Muscle of leg (tissue), 3 donors: ENCODE measurements at regions not wholly inside any gene's neighbourhood (a gene's known extent, or its start where the extent isn't known, plus 50 kb on each side); places are given as distances from the start of the nearest gene placed in this dataset.

ENCODE experiments used
- DNase-seq: peaks from one replicate; pipeline ENCODE4 v3.0.0; 2013
- H3K27ac ChIP-seq: one replicate; pipeline ENCODE4 v1.5.1; 2013; ENCODE audit warnings: mild to moderate bottlenecking, low read length, control low read depth
- H3K27me3 ChIP-seq: one replicate; pipeline ENCODE4 v1.6.1; 2013; ENCODE audit warnings: low read length; ENCODE audit not compliant: control insufficient read depth, insufficient read depth
- H3K36me3 ChIP-seq: one replicate; pipeline ENCODE4 v1.6.1; 2013; ENCODE audit warnings: low read length; ENCODE audit not compliant: control insufficient read depth, insufficient read depth
- H3K4me1 ChIP-seq: one replicate; pipeline ENCODE4 v1.6.1; 2013; ENCODE audit warnings: low read length; ENCODE audit not compliant: control insufficient read depth, insufficient read depth
- H3K4me3 ChIP-seq: one replicate; pipeline ENCODE4 v1.5.1; 2013; ENCODE audit warnings: low read length, control low read depth
- H3K9me3 ChIP-seq: replicated peaks from 2 replicates; pipeline ENCODE4 v1.6.1; 2013; ENCODE audit warnings: low read depth, low read length; ENCODE audit not compliant: control insufficient read depth
- WGBS: methylation state at CpG from one replicate; pipeline ENCODE4 v1.1.5; 2013; ENCODE audit warnings: missing lambda C conversion rate; ENCODE audit not compliant: insufficient coverage; 5-methylcytosine and 5-hydroxymethylcytosine counted together

DNA sequence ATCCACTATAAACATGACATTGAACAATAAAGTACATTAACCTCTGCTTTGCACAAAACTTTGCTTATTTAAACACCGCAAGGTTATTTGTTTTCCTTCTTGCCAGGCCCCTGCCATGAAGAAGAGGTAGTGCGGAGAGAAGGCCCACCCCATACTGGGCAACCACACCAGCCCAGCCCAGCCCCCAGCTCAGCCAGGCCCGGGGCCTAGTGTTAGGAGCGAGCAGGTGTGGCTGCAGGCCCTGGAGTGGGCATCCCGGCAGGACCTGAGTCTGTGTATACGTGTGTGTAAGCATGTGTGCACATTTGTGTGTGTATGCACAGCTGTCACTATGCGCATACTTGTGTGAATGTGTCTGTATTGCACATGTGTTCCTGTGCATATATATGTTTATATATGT lies 90.4 kb upstream of the MVB12B start:
- WGBS, result 87% methylated on average over 4 of the region's 7 CpGs
- DNase-seq, result no peak
- Histone ChIP-seq H3K36me3 (no peaks in the 10 kb centered on the region), H3K27ac (no peak overlapping the region), H3K9me3 (no peaks in the 10 kb centered on the region), H3K27me3 (peaks cover 2% of the 10 kb centered on the region), H3K4me3 (no peak overlapping the region), H3K4me1 (no peaks in the 10 kb centered on the region)

DNA sequence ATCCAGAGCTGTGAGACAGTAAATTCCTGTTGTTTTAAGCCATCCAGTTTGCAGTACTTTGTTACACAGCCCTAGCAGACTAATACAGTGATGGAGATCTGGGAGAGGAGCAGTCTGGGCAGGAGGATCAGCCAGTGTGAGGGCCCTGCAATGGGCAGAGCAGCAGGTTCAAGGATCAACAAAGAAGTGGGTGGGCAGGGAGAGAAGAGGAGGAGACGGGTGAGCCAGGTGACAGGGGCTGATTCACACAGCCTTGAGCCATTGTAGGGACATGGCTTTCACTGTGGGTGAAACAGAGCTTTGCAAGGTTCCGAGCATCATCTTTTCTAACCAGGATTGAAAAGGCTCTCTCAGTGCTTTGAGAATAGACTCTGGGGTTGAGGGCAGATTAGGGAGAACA lies 88.2 kb upstream of the MVB12B start:
- Histone ChIP-seq H3K9me3 (no peaks in the 10 kb centered on the region), H3K27me3 (no peaks in the 10 kb centered on the region), H3K4me1 (no peaks in the 10 kb centered on the region), H3K4me3 (no peak overlapping the region), H3K36me3 (no peaks in the 10 kb centered on the region), H3K27ac (no peak overlapping the region)
- no peak for DNase-seq
- WGBS, result 100% methylated on average over 2 of the region's 2 CpGs

DNA sequence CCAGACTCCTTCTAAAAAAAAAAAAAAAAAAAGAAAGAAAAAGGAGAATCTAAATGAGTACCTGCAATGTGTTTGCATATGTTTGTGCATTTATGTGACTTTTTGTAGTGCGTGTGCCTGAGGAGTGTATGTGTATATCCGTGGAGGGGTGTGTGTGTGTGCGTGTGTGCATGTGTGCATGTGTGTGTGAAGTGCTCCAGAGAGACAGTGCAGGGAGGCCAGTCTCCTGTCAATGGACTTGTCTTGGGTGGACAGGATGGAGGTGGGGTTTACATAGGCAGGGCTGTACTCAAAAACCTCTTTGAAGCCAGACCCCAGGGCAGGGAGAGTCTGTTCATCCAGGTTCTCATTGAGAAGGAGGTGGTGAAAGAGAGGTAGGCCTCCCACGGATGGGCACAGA lies 87.1 kb upstream of the MVB12B start:
- Histone ChIP-seq H3K4me1 (no peaks in the 10 kb centered on the region), H3K27me3 (no peaks in the 10 kb centered on the region), H3K36me3 (no peaks in the 10 kb centered on the region), H3K4me3 (no peak overlapping the region), H3K27ac (no peak overlapping the region), H3K9me3 (no peaks in the 10 kb centered on the region)
- 92% methylated on average over 4 of the region's 4 CpGs for WGBS
- no peak for DNase-seq

DNA sequence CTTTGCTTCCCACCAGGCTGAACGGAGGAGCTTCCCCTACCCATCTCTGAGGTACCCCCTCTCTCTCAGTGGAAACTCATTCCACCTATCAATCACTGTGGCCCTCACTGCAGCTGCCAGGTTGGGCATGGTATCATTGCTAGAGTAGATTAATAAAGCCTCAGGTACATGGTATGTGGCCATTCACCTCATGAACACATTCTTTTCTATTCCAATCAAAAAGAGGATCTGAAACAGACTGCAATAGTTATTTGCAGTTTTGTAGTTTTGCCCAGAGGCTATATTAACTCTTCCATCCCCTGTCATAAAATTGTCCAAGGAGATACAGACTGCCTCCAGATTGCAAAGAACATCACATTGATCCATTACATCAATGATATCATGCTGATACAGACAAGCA lies 85.8 kb upstream of the MVB12B start:
- Histone ChIP-seq H3K27ac (no peak overlapping the region), H3K27me3 (no peaks in the 10 kb centered on the region), H3K9me3 (no peaks in the 10 kb centered on the region), H3K4me1 (no peaks in the 10 kb centered on the region), H3K4me3 (no peak overlapping the region), H3K36me3 (no peaks in the 10 kb centered on the region)
- DNase-seq, result no peak
- no CpG with 5 or more reads among the region's 1 CpG for WGBS

DNA sequence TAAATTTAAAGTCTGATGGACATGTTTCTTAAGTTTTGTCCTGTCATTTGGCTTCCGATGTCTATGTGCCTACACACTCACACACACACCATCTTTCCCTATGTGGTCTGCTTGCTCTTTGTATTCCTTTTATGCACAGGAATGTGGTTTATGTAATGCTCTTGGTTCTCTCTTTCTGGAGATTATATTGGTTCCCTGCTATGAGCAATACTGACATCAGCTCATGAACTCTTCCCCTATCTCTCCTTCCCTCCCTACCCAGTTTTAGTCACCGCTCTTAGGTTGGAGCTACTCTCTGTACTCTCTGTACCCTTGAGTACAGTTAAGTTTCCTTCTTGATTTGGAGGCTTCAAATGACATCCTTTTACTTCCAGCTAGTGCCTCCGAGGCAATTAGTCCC lies 77.9 kb upstream of the MVB12B start:
- DNase-seq, result no peak

DNA sequence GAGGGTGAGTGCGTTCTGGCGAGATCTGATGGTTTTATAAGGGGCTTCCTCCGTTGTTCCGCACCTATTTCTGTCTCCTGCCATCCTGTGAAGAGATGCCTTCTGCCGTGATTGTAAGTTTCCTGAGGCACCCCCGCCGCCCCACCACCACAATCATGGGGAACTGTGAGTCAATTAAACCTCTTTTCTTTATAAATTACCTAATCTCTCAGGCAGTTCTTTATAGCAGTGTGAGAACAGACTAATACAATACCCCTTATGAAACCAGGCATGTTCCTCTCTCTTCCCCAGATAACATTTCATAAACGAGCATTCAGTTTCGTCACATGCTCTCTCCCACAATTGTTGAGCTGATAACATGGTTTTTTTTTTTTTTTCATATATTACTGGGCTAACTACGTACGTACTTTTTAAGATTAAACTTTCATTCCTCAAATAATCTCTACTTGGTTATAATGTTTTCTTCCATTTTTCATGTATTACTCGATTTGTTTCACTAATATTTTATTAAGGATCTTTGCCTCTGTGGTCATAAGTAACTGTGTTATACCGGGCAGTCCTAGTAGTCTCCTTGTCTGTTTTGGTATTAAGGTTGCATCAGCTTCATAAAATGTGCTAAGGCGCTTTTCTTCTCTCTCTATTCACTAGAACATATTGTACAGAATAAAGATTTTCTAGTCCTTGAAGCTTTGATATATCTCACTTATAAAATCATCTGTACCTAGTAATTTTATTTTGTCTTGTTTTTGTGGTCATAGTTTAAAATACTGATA lies 64.9 kb upstream of the MVB12B start:
- WGBS, result 76% methylated on average over 4 of the region's 14 CpGs
- peaks cover 15% of the 10 kb centered on the region for H3K27me3 ChIP-seq

More for the DNA sequence above, 77.9 kb upstream of the MVB12B start:
- Histone ChIP-seq H3K27me3 (no peaks in the 10 kb centered on the region), H3K4me1 (no peaks in the 10 kb centered on the region), H3K9me3 (no peaks in the 10 kb centered on the region), H3K36me3 (no peaks in the 10 kb centered on the region), H3K27ac (no peak overlapping the region), H3K4me3 (no peak overlapping the region)
- WGBS, result 88% methylated on average over 2 of the region's 3 CpGs

DNA sequence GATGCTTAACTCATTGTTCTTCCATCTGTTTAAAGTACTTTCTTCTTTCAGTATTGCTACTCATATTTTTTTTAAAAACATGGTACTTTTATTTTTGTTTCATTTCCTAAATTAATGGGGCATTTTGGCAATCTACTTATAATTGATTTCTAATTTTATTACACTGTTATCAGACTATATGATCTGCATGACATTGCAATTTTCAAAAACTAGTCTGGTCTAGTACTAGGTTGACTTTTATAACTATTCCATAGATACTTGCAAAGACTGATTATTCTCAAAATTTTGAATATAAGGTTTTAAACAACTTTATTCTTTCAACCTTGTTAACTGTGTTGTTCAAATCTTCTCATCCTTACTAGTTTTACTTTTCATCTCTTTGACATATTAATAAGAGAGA lies 63.9 kb upstream of the MVB12B start:
- no peak overlapping the region for H3K4me3 ChIP-seq
- H3K9me3 ChIP-seq, result no peaks in the 10 kb centered on the region
- peaks cover 18% of the 10 kb centered on the region for H3K27me3 ChIP-seq
- H3K27ac ChIP-seq, result no peak overlapping the region
- H3K4me1 ChIP-seq, result no peaks in the 10 kb centered on the region
- no peak for DNase-seq
- H3K36me3 ChIP-seq, result no peaks in the 10 kb centered on the region

More for the DNA sequence above, 64.9 kb upstream of the MVB12B start:
- no peak for DNase-seq
- no peaks in the 10 kb centered on the region for H3K4me1 ChIP-seq
- H3K4me3 ChIP-seq, result no peak overlapping the region
- H3K9me3 ChIP-seq, result no peaks in the 10 kb centered on the region
- no peaks in the 10 kb centered on the region for H3K36me3 ChIP-seq
- H3K27ac ChIP-seq, result no peak overlapping the region

DNA sequence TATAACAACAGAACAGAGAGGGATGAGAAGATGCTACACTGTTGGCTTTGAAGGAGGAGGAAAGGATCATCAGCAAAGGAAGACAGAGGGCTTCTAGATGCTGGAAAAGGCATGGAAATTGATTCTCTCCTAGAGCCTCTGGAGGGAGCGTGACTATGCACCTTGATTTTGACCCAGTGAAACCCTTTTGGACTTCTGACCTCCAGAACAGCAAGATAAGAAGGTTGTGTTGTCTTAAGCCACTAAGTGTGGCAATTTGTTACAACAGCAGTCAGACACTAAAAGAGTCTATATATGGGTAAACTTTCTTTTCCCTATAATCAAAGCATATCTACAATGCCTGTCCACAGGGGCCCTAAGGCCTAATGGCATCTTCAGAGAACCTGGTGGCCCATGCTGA lies 56.1 kb upstream of the MVB12B start:
- H3K4me1 ChIP-seq, result peaks cover 1% of the 10 kb centered on the region
- no CpG with 5 or more reads among the region's 1 CpG for WGBS
- peaks cover 12% of the 10 kb centered on the region for H3K27me3 ChIP-seq
- H3K36me3 ChIP-seq, result no peaks in the 10 kb centered on the region
- no peaks in the 10 kb centered on the region for H3K9me3 ChIP-seq
- H3K4me3 ChIP-seq, result no peak overlapping the region
- DNase-seq, result no peak
- no peak overlapping the region for H3K27ac ChIP-seq

DNA sequence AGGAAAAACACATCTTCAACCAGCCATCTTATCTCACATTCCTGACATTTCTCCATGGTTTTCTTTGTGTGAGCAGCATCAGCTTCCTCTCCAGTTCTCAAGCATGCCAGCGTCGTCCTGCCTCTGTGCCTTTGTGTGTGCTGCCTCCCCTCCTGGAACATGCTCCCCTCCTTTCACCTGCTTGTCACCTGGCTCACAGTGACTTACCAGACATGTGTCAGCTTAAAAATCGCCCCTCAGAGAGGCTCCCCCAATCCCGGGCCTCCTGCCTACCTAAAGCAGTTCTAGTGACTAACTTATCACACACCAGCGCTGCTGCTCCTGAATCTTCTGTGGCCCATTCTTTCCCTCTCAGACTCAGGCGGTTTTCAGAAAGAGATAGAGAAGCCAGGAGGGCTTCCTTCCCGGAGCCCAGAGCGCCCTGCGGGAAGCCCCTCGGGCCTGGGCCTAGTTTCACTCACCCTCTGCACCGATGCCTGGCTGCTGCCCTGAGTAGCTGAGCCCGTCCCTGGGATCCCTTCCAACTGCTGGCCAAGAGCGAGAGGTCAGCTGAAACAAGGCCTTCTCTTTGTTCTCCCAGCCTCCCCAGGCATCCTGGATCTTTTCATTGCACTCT lies 51.1 kb upstream of the MVB12B start:
- peak; percentile 38 for DNase-seq
- H3K4me3 ChIP-seq, result no peak overlapping the region
- peaks cover 12% of the 10 kb centered on the region for H3K4me1 ChIP-seq
- peaks cover 3% of the 10 kb centered on the region for H3K9me3 ChIP-seq
- WGBS, result 50% methylated on average over 12 of the region's 13 CpGs
- no peaks in the 10 kb centered on the region for H3K36me3 ChIP-seq
- no peaks in the 10 kb centered on the region for H3K27me3 ChIP-seq
- no peak overlapping the region for H3K27ac ChIP-seq

DNA sequence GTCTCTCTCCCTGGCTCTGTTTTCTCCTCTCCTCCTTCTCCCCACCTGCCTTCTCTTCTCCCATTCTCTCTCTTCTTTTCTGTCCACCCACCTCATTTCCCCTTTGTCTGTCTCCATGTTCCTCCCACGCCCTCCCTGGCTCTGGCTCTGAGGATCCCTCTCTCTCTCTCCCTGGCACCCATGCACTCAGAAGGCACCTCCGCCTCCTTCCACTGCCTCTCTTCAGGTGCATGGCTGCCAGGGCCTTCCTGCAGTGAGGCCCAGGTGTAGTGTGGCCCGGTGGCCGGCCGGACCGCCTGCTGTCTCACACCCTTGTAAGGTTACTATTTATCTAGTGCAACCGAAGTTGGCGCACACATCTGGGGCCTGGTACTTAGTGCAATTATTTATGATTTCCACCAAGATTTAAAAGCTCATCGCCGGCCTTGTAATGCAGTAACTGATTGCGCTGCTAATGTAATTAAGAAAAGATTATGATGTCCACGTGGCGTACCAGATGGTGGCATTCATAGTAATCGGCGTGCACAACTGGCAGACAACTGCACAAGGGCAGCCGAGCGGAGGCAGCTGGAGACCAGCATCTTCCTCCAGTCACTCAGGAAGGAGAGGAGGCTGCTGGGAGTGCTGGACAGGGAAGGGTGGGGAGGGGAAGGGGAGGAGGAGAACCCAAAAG lies 50.4 kb upstream of the MVB12B start:
- WGBS, result 77% methylated on average over 10 of the region's 17 CpGs
- peak; percentile 25 for DNase-seq
- H3K27me3 ChIP-seq, result no peaks in the 10 kb centered on the region
- peaks cover 12% of the 10 kb centered on the region for H3K4me1 ChIP-seq
- H3K4me3 ChIP-seq, result no peak overlapping the region
- no peaks in the 10 kb centered on the region for H3K36me3 ChIP-seq
- H3K9me3 ChIP-seq, result peaks cover 3% of the 10 kb centered on the region
- H3K27ac ChIP-seq, result no peak overlapping the region
